WTC11 (cell line): ENCODE measurements at regions not wholly inside any gene's neighbourhood (a gene's known extent, or its start where the extent isn't known, plus 50 kb on each side); places are given as distances from the start of the nearest gene placed in this dataset.

Experiments
- ATF3 ChIP-seq: sonication (generic); formaldehyde crosslinking; conservative IDR thresholded peaks from 2 replicates; pipeline ENCODE4 v1.8.1; 2022; ENCODE audit warnings: mild to moderate bottlenecking, missing genetic modification reagents
- FOXP1 ChIP-seq: sonication (generic); formaldehyde crosslinking; IDR thresholded peaks from 2 replicates; pipeline ENCODE4 v1.8.0; 2022; ENCODE audit warnings: missing genetic modification reagents, mild to moderate bottlenecking, moderate library complexity, borderline replicate concordance
- IRF2 ChIP-seq: sonication (generic); formaldehyde crosslinking; IDR thresholded peaks from 2 replicates; pipeline ENCODE4 v1.8.0; 2022; ENCODE audit warnings: low read depth, missing genetic modification reagents, borderline replicate concordance
- MLX ChIP-seq: sonication (generic); formaldehyde crosslinking; IDR thresholded peaks from 2 replicates; pipeline ENCODE4 v1.8.1; 2023; ENCODE audit warnings: mild to moderate bottlenecking, missing genetic modification reagents, moderate library complexity
- NFYB ChIP-seq: sonication (generic); formaldehyde crosslinking; conservative IDR thresholded peaks from 2 replicates; pipeline ENCODE4 v1.8.0; 2022; ENCODE audit warnings: low read depth, missing genetic modification reagents
- NR3C1 ChIP-seq: sonication (generic); formaldehyde crosslinking; conservative IDR thresholded peaks from 2 replicates; pipeline ENCODE4 v1.8.1; 2023; ENCODE audit warnings: low read depth, mild to moderate bottlenecking, missing genetic modification reagents
- RELA ChIP-seq: sonication (generic); formaldehyde crosslinking; IDR thresholded peaks from 2 replicates; pipeline ENCODE4 v1.8.1; 2022; ENCODE audit warnings: missing genetic modification reagents, mild to moderate bottlenecking, borderline replicate concordance
- ZNF671 ChIP-seq: fragments of 250-450 bp; sonication (Bioruptor Pico); IDR thresholded peaks from 2 replicates; pipeline ENCODE4 v1.8.0; 2021; ENCODE audit warnings: mild to moderate bottlenecking
- TF ChIP-seq, protein P1 (sequence below): fragments of 200-600 bp; IDR thresholded peaks from 2 replicates; pipeline ENCODE4 v1.8.0; 2022; ENCODE audit warnings: antibody characterized with exemption
- TF ChIP-seq, protein P2 (sequence below): sonication (generic); formaldehyde crosslinking; IDR thresholded peaks from 2 replicates; pipeline ENCODE4 v1.8.0; 2022; ENCODE audit warnings: mild to moderate bottlenecking, missing genetic modification reagents
- TF ChIP-seq, protein P3 (sequence below): fragments of 250-450 bp; sonication (Bioruptor Pico); conservative IDR thresholded peaks from 2 replicates; pipeline ENCODE4 v1.9.0; 2021; ENCODE audit warnings: mild to moderate bottlenecking

- TF ChIP-seq ZNF671 (no peak), NR3C1 (CRISPR knock-in tag) (no peak), IRF2 (CRISPR knock-in tag) (no peak), FOXP1 (CRISPR knock-in tag) (peak; percentile 68; the same call in 1 of the 2 replicates), RELA (CRISPR knock-in tag) (no peak), NFYB (CRISPR knock-in tag) (no peak), MLX (CRISPR knock-in tag) (no peak), ATF3 (no peak)
- TF ChIP-seq, protein P1, sequence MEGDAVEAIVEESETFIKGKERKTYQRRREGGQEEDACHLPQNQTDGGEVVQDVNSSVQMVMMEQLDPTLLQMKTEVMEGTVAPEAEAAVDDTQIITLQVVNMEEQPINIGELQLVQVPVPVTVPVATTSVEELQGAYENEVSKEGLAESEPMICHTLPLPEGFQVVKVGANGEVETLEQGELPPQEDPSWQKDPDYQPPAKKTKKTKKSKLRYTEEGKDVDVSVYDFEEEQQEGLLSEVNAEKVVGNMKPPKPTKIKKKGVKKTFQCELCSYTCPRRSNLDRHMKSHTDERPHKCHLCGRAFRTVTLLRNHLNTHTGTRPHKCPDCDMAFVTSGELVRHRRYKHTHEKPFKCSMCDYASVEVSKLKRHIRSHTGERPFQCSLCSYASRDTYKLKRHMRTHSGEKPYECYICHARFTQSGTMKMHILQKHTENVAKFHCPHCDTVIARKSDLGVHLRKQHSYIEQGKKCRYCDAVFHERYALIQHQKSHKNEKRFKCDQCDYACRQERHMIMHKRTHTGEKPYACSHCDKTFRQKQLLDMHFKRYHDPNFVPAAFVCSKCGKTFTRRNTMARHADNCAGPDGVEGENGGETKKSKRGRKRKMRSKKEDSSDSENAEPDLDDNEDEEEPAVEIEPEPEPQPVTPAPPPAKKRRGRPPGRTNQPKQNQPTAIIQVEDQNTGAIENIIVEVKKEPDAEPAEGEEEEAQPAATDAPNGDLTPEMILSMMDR: no peak
- TF ChIP-seq, protein P2, sequence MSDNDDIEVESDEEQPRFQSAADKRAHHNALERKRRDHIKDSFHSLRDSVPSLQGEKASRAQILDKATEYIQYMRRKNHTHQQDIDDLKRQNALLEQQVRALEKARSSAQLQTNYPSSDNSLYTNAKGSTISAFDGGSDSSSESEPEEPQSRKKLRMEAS (CRISPR knock-in tag): peak; percentile 95
- TF ChIP-seq, protein P3, sequence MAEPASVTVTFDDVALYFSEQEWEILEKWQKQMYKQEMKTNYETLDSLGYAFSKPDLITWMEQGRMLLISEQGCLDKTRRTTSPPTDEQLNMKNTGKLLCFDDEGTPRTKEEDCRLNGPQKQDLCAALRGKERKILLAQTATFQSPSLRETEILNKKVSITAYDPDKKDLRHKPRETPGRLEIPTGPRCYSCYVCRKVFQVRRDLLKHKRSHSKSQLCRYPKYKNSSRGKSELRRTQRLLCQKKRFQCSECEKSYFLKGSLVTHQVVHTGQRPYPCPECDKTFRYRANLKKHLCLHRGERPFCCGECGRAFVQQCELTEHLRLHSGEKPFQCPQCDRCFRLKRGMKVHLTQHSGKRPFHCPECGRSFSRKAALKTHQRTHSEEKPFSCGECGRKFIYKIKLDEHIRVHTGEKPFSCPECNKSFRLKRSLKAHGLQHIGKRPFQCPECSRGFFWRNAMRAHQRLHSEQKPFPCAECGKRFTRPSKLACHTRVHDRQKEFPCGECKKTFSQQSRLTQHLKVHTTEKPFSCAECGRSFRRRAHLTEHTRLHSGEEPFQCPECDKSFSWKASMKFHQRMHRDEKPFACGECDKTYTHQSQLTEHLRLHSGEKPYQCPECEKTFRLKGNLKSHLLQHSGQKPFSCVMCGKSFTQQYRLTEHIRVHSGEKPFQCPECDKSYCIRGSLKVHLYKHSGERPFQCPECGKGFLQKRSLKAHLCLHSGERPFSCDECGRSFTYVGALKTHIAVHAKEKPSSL (CRISPR knock-in tag): no peak
Measured at GRCh38 chr18:39841482-39842365, 2113.3 kb upstream of the PIK3C3 start.
